Esophagus muscularis mucosa (tissue), 3 donors: ENCODE measurements at regions not wholly inside any gene's neighbourhood (a gene's known extent, or its start where the extent isn't known, plus 50 kb on each side); places are given as distances from the start of the nearest gene placed in this dataset.

Experiments used
- CTCF ChIP-seq, 3 experiments: fragments of 200-600 bp in 2 of 3; fragments of 450-650 bp in 1 of 3; sonication (generic) in 2 of 3; IDR thresholded peaks; one replicate each; pipeline ENCODE4 v1.5.1; 2017 to 2019; ENCODE audit warnings: antibody characterized with exemption in 3 of 3, mild to moderate bottlenecking in 2 of 3, moderate library complexity in 1 of 3
- POLR2AphosphoS5 ChIP-seq, 2 donors: sonication (generic); formaldehyde crosslinking; IDR thresholded peaks; one replicate each; pipeline ENCODE4 v1.6.1; 2017; ENCODE audit warnings: antibody characterized with exemption in 2 of 2

- no peak for TF ChIP-seq POLR2AphosphoS5 (IDR thresholded peaks at IDR 0.05)
- TF ChIP-seq CTCF (IDR thresholded peaks at IDR 0.05), result no peak
Measured at GRCh38 chr20:59473742-59474141, 130.6 kb upstream of the PHACTR3 start.
